Esophagus muscularis mucosa (tissue), 3 donors: ENCODE measurements at regions not wholly inside any gene's neighbourhood (a gene's known extent, or its start where the extent isn't known, plus 50 kb on each side); places are given as distances from the start of the nearest gene placed in this dataset.

Experiments used
- POLR2A ChIP-seq: fragments of 450-650 bp; IDR thresholded peaks from one replicate; pipeline ENCODE4 v1.6.1; 2017; ENCODE audit warnings: antibody characterized with exemption, moderate library complexity, mild to moderate bottlenecking, low read depth
- POLR2AphosphoS5 ChIP-seq, 2 donors: sonication (generic); formaldehyde crosslinking; IDR thresholded peaks; one replicate each; pipeline ENCODE4 v1.6.1; 2017; ENCODE audit warnings: antibody characterized with exemption in 2 of 2
- TF ChIP-seq, protein P1 (sequence below), 3 experiments: fragments of 200-600 bp in 2 of 3; fragments of 450-650 bp in 1 of 3; sonication (generic) in 2 of 3; IDR thresholded peaks; one replicate each; pipeline ENCODE4 v1.5.1; 2017 to 2019; ENCODE audit warnings: antibody characterized with exemption in 3 of 3, mild to moderate bottlenecking in 2 of 3, moderate library complexity in 1 of 3

DNA sequence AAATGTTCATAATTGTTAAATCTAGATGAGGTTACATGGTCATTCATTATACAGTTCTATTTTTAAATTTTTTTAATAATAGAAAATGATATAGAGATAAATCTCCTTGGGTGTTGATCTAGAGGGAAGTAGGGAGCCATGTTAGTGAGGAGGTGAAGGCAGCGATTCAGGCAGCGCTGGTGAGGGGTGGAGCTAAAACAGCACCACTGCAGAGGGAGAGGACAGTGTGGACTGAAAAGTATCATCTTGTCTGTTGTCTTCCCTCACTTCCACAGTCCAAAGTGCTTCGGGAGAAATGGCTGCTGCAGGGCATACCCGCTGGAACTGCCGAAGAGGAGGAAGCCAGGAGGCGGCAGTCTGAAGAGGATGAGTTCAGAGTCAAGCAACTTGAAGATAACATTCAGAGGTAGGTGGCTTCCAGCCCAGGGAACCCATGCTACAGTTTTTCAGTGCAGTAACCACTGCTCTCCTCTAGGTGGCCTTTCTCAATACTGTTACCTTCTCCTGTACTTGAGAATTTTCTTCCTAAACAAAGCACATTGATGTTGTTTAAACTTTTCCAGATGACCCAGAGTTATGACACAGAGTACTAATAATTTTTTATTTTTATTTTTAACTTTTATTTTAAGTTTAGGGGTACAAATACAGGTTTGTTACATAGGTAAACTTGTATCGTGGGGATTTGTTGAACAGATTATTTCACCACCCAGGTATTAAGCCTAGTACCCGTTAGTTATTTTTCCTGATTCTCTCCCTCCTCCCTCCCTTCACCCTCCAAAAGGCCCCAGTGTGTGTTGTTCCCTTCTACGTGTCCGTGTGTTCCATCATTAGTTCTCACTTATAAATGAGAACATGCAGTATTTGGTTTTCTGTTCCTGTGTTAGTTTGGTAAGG is 100.5 kb downstream of the PALM2AKAP2 start:
- TF ChIP-seq POLR2A (no peak), POLR2AphosphoS5 (IDR thresholded peaks at IDR 0.05) (no peak)
- TF ChIP-seq, protein P1, sequence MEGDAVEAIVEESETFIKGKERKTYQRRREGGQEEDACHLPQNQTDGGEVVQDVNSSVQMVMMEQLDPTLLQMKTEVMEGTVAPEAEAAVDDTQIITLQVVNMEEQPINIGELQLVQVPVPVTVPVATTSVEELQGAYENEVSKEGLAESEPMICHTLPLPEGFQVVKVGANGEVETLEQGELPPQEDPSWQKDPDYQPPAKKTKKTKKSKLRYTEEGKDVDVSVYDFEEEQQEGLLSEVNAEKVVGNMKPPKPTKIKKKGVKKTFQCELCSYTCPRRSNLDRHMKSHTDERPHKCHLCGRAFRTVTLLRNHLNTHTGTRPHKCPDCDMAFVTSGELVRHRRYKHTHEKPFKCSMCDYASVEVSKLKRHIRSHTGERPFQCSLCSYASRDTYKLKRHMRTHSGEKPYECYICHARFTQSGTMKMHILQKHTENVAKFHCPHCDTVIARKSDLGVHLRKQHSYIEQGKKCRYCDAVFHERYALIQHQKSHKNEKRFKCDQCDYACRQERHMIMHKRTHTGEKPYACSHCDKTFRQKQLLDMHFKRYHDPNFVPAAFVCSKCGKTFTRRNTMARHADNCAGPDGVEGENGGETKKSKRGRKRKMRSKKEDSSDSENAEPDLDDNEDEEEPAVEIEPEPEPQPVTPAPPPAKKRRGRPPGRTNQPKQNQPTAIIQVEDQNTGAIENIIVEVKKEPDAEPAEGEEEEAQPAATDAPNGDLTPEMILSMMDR (IDR thresholded peaks at IDR 0.05) = peak; percentile 29 to 57 (median 39)
